Hematopoietic multipotent progenitor cell treated with erythropoietin and hydrocortisone succinate and interleukin-3 and kit ligand, for 15 days (in vitro differentiated cells): ENCODE measurements at regions not wholly inside any gene's neighbourhood (a gene's known extent, or its start where the extent isn't known, plus 50 kb on each side); places are given as distances from the start of the nearest gene placed in this dataset.

ENCODE experiments used
- DNase-seq: peaks from one replicate; pipeline ENCODE4 v3.0.0-alpha.2; 2015; ENCODE audit warnings: low spot score

DNA sequence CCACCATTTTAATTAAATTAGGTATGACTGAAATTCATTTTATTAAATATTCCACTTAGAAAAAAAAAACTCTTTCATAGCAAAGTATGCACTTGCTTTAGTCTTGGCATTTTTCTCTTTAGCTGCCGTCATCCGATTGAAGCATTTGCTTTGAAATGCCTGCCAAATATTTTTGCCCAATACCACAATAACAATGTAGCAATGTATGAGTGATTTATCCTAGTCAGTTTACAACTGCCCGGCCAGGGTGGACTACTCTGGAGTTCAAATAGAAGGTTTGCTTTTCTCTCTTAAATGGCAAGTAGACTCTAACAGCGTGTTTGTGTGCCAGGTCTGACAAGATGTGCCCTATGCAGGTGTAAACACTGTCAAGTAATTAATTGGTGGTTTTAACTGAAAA, 675.3 kb upstream of the SGCG start:
- no peak for DNase-seq

DNA sequence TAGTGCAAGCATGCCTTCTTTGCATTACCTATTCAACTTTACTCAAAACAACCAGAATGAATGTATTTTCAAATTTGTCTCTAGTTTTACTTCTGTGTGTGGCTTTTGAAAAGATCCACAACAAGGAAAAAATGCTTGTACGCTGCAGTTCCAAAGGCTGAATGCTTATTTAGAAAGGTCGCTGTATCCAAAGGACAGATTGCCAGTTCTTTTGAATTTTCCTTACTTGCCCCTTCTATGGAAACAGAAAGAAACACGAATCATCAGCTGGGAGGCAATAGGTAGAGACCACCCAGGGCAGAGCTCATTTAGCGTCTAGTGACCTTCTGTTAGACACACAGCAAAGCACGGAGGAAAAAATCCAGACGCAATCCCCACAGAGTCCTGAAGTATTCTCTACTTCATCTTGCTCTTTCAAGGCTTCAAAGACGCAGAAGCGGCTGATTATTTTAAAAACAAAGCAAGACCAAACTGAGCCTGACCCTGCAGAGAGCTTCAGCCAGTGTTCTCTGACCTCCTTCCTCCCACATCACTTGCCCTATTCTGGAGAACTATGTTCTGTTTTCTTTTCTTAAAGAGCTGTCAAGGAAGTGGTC, 674.6 kb upstream of the SGCG start:
- no peak for DNase-seq

DNA sequence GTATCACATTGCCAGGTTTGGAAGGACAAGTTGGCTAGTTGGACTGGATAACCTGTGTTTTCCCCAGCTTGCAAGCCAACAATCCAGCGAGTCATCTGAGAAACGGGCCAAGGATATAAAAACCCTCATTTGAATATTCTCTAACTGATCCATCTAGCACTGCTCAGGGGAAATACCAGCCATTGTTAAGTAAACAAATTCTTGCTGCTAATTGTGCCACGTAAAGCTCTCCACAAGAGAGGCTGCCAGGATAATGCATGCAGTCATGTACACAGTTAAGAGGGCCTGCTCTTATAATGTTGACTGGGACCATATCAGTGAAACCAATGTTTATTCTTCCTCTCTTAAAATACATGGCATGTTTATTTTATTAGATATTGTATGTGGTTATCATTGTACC, 663.2 kb upstream of the SGCG start:
- no peak for DNase-seq

DNA sequence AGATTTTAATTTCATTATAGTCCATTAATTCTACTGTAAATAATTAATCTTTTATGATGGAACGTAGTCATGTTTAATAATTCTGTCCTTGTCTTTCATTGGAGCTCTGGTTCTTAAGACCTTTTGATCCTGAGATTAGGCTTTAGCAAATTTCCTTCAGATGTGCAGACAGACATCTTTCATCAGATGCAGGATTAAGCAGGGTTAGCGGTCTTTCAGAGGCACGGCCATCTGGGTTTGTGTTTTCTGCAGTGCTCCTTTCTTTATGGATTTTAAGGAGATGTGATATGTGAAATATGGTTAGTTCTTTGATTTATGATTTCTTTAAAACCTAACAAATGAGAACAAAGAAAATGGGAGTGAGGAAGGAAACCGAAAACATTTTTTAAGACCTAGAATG, 643.9 kb upstream of the SGCG start:
- DNase-seq, result no peak

DNA sequence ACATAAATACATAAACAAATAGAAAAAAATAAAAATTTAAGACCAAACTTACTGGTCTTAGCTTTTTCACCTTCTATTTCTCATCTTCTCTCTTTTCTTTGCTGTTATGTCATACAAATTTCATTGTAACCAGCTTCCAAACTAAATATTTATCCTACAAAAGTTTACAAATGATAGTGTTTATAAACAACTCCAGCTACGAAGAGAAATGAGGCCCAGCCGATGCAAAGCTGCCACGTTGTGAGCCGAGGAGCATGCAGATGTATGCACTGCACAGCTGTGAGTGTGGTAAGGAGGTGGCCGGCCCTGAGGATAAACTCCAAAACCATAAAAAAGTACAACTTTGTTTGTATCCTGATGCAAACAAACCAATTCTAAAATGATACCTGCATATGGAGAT, 642.4 kb upstream of the SGCG start:
- DNase-seq, result no peak

DNA sequence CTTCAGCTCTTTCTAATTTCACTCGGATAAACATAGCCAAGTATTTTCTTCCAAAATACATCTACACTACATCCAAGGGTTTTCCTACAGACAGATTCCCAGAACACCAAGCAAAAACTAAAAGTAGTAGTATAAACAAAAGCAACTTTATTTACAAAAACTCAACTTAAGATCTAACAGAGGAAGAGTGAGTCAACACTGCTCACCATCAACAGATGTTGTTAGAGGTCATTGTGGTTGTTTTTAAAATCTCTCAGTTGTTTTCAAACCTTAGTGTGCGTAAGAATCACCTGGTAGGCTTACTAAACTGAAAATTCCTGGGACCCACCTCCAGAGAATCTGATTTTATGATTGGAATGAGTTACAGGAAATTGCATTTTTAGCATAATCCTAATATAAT, 631.7 kb upstream of the SGCG start:
- DNase-seq, result no peak

DNA sequence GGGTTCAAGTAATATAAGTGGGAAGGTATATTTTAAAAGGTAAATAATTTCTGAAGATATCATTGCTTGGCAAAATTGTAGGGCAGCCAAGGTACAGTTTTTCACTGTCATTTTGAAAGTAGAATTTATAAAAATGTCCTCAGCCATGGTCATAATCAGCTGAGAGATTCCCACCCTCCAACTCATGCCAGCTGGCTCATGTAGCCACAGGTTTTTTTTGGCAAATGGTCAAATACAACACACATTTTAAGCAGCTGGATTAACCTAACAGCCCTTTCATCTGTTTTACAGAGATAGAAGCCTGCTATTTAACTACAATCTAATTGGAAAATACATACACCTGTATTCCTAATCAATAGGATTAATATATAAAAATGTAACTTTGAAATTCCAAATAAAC, 619.2 kb upstream of the SGCG start:
- DNase-seq, result no peak

DNA sequence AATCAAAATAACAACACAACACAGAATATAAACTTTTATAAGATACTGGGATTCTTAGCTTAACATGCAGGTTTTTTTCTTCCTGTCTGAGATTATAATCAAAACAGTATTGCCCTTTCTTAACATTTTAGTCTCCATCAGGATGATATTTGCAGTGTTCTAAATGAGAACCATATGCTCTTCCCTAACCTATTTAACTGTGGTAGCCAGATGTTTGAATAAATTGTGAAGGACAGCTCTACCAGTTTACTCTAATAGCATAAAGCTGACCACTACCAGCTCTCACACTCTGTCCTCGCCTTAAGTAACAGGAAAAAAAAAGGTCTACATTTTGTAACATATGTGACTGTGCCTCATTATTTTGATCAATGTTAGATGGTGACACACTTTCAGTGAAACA, 618.7 kb upstream of the SGCG start:
- no peak for DNase-seq

DNA sequence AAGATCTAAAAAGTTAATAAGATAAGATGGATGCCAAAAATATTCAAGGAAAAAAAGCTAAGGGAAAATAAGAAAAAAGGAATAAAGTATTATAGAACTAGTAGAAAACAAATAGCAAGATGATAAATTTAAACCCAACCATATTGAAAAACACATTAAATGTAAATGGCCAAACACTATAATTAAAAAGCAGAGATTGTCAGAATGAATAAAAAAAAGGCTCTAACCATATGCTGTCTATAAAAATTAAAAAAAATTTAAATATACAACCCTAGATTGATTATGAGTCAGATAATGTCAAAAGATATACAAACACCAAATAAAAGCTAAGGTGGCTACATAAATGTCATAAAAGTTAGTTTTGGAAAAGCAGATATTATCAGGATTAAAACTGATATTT, 617.5 kb upstream of the SGCG start:
- no peak for DNase-seq

DNA sequence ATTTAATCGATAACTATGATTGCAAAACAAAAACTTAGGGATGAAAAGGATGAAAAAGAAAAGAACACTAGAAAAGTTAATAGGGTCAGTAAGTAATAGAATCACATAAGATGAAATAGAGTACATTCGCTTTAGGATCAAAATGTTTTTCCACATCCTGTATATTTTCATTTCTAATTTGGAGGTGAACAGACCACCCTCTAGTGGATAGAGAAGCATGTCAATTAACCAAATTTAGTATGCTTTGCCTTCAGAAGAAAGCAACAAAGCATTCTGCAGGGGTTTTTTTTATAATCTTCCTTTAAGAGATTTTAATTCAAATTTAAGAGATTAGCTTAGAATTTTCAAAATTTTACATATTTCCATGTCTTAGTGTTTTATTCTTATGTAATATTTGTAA, 611.0 kb upstream of the SGCG start:
- no peak for DNase-seq

DNA sequence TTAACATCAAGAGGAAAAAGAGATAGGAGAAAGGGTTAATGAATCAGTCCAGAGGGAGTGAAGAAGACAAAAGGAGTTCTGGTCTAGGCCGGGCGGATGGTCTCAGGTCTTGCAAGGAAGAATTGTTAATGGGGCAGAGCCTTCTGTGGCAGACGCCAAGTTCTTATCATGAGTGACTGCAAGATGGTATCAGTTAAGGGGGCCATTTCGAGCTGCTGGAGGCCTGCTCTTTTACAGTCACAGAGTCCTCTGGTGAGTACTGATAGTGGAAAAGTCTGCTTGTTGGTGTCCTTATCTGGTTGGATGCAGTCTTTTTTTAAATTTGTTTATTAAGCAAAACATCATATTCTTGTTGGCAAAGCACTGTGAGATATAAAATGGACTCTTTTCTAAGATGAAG, 590.9 kb upstream of the SGCG start:
- DNase-seq, result no peak

DNA sequence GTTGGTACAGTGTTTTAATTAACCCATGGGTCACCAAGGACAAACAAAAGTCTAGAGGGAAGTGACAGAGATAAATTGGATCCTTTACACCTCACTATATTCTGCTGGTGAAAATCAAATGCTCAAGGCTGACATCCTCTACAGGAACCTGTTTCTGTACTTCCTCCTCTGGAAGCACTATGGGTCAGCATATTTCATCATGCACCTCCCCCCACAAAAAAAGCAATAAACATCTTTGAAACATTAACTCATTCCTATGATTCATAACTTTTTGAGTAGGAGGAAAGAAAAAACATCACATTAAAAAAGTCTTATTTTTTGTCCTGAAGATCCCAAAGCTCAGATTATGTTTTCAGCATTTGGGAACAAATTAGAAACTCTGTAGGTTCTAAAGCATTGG, 588.3 kb upstream of the SGCG start:
- no peak for DNase-seq

DNA sequence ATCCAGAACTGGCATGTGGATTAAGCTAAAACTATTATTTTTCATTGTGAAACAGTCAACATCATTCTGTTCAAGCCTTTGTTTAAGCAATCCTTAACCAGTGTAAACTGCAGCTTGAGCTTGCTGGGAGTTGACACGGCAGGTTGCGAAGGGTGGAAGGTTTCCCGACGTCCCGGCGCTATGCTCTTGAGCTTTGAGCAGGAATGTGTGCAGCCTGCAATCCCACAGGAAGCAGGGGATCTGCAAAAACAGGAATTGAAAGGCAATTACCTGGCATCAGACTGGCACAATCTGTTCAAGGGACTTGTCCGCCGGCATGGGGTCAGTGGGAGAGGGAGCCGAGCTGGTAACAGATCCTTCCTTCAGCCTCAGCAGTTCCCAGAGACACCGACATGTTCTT, 586.7 kb upstream of the SGCG start:
- no peak for DNase-seq

DNA sequence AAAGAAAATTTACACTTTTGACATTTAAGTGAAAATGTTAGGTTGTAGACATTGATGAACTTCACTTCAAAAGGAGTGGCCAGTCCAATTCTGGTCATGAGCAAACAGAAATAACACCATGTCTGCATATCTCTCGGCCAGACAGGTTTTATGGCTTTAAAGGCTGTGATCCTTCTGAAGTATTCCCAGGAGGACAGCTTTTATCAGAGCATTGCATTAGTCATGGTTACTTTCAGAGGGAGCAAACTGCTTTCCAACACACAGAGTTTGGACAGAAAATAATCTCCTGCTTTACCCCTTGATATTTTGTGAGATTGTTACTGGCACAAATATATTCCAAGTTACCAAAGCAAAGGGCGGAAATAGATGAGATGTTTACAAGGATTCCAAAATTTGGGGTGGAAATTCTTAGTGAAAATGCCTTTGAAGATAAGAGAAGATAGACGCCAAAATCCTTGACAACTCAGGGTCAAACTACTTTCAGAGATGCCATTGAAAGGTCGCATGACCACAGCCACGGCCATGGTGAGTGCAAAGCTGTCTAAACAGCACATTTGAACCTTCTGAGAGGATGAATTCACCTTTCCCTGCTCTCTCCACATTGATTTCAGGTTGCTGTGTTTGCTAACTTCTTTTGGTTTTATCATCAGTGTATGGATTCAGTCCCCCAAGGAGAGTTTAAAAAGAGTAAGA, 584.5 kb upstream of the SGCG start:
- DNase-seq, result no peak

DNA sequence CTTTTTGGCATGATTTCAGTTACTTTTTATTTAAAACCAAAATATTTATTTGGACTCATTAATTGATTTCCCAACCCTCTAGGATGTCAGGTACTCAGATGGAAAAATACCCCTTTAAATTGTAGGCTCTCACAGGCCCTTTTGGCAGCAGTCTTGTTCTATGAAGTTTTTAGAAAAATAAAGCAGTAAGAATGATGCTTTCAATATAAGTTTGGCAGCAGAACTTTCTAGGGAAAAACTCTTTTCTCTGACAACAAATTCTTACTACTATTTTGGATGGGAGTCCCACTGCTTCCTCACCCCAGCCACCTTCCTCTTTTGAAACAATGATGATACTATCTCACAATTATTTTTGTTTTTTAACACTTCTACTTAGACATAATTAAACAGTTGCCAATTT, 581.6 kb upstream of the SGCG start:
- DNase-seq, result no peak

DNA sequence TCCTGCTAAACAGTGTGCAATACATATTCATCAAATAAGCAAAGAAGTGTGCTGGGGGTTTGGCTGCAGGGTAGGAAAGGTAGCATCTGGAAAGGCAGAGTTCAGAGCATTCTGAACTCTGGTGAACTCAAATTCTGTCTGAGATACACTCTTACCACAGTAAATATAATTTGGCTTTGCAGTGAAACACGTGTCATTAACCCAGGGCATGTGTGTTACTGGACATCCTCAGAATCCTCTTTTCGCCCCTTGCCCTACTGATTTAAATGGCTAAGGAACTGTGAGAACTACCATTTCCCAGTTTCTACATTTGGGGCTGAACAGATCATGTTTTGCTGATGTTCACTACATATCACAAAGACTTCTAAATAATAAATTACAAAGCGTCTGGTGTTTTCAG, 562.8 kb upstream of the SGCG start:
- no peak for DNase-seq

DNA sequence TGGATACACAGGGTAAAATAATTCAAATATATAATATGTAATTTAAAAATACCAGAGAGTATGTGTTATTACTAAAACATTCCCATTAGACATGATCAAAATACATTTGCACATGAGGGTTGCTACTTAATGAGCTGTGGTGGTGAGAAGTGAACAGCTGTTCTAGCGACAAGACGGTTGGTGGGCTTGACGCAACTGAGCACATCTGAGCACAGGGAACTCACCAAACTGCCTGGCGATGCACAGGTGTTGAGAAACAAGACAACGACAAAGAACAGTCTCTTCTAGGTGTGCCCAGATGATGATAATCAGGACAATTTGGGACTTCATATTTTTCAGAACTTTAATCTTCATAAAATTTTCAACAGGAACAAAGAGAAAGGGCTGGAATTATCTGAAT, 555.1 kb upstream of the SGCG start:
- DNase-seq, result no peak

DNA sequence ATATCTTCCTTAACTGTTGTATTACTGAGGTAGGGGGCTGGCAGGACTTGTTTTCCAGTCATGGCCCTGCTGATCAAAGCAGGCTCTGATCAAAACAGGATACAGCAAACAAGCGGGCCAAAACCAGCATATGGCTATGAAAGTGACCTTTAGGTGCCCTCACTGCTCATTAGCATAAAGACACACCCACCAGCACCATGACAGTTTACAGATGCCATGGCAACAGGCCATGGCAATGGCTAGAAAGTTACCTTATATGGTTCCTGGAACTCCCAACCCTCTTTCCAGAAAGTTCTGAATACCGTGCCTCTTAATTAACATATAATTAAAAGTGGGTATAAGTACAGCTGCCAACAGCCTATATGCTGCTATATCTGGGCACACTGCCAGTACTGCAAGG, 551.4 kb upstream of the SGCG start:
- DNase-seq, result no peak

DNA sequence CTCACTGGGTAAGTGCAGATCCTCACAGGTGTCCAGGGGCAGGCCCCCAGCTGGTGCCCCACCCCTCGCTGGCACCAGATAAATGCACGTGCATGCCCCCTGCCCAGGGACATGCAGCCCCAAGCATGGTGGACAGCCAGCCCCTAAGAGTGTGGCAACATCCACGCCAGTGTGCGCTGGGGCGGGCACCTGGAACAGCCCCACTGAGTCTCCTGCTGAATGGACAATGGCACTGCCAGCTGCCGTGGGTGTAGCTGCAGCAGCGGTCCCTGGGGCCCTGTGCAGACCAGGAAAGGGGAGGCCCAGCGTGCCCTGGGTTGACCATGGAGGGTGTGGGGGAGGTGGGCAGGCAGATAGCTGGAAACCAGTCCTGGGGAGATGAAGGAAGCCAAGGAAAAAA, 538.7 kb upstream of the SGCG start:
- no peak for DNase-seq

DNA sequence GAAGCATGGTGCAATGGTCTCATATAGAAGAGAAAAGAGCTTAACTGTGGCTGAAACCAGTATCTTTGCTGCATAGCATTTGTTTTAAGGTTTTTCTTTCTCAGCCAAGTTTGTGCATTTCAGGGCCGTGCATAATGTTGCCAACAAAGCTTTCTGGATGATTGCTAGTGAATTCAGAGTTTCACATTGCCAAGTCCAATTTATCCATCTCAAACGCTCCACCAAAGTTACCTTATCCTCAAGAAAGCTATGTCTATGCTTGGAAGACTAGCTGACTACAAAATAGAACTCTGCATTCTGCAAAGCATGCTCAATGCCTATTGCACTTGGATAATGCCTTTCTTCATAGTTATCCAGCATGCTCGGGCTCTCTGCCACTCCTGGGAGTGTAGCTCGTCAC, 535.8 kb upstream of the SGCG start:
- DNase-seq, result no peak

DNA sequence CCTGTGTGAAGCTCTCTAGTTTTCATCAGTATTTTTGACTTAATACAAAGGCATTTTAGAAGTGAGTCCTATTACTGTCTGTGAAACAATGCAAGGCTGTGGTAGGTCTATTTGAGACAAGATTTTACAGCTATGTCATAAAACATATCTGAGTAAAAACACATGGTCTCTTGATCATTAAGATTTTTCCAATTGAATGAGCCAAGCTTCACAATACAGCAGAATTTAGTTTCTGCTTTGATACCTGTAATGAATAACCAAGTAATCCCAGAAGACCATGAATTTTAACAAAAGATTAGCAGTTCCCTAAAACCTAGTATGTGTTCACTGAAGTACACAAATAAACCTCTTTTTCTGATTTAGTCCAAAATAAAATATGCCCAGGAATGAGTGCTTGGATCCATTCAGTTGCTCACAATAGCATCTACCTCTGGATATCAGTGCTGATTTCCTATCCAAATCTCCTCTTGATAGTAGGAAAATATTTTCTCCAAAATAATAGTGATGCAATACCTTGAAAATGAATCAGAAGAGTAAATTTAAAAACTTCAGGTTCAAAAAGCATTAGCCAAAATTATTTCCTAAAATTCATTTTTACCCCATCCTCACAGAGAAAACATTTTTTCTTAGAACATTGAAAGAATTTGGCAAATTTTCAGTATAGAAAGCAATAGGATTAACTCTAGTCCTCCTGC, 533.5 kb upstream of the SGCG start:
- no peak for DNase-seq

DNA sequence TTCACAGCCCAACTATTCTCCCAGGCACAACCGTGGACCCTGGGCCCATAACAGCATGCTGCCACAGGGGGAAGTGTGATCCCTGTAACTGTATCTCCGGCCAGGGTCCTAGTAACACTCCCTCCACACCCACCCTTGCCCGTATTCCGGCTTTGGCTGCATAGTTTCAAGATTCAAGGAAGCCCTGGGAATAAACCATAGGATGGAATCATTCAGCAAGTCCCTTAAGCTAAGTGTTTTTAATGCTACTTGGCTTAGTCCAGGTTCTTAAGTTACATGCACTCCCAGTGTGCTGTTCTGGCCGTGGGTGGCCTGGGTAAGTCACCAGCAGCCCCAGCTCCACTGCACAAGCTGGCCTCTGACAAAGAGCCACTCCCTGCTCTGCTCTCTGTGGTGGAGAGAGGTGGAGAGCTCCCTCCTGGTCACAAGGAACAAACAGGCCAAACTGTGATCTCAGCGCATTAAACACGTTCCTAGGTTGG, 532.4 kb upstream of the SGCG start:
- no peak for DNase-seq

DNA sequence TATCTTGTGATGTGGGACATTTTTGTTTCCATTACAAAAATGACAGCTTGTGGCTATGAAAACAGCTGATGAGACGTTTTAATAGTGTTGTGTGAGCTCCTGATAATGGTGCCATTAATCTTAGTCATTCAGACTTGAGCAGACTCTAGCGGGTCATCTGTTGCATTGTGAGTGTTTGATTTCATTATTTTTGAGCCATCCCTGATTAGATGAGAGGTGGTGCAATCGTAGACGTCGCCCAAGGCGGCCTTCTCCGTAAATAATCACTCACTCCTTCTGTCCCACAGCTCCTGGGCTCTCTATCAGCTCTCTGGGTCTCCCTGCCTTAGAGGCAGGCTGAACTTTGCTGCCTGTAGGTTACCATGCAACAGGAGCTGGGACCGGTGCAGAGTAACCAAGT, 528.0 kb upstream of the SGCG start:
- DNase-seq, result no peak

DNA sequence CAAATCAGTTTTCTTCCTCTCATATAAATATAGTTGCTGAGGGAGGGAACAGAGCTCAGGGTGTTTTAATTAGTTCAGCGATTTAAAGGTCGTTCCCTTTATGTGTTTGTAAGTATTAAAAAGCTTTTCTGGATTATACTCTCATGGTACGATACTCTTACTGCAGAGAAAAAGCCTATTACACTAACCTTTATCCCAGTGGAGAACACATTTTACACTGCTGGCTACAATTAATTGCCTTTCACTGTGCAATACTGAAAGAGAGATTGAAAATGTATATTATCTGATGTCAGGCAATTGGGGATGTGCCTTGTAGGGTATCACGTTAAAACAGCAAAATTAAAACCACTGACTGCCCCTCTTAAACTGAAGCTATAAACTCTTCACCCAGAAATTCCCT, 526.9 kb upstream of the SGCG start:
- no peak for DNase-seq
